WTC11 (cell line): ENCODE measurements at regions not wholly inside any gene's neighbourhood (a gene's known extent, or its start where the extent isn't known, plus 50 kb on each side); places are given as distances from the start of the nearest gene placed in this dataset.

Source experiments
- ATAC-seq: fragments of 200-7000 bp; cut with Tn5 transposase; 2 replicates; pipeline ENCODE4 v1.10.0; 2021; ENCODE audit warnings: mild to moderate bottlenecking, moderate library complexity
- CTCF ChIA-PET: fragments of 300-600 bp; sonication (Branson Sonifier 250); formaldehyde crosslinking; loops from one replicate; lab custom pipeline; 2021; ENCODE audit warnings: antibody characterized with exemption; lab: Charles Lee
- POLR2A ChIA-PET: fragments of 350-600 bp; sonication (Branson Sonifier 250); formaldehyde crosslinking; loops from one replicate; lab custom pipeline; 2021; ENCODE audit warnings: antibody characterized with exemption; lab: Charles Lee
- DNase-seq: peaks from one replicate; pipeline ENCODE4 v3.0.0; 2021; ENCODE audit warnings: low spot score
- H3K27ac Mint-ChIP-seq: 2 replicates; pipeline ENCODE4 v1.8.0; 2021; ENCODE audit warnings: mixed read lengths
- H3K27me3 Mint-ChIP-seq: 2 replicates; pipeline ENCODE4 v1.8.0; 2021; ENCODE audit warnings: low read depth, mild to moderate bottlenecking, moderate library complexity, mixed read lengths
- H3K36me3 Mint-ChIP-seq: 2 replicates; pipeline ENCODE4 v1.8.0; 2021; ENCODE audit warnings: mixed read lengths
- H3K4me1 Mint-ChIP-seq: 2 replicates; pipeline ENCODE4 v1.8.0; 2022; ENCODE audit warnings: mixed read lengths
- H3K4me3 Mint-ChIP-seq: 2 replicates; pipeline ENCODE4 v1.8.0; 2021; ENCODE audit warnings: mild to moderate bottlenecking, moderate library complexity, mixed read lengths
- H3K9me3 Mint-ChIP-seq: 2 replicates; pipeline ENCODE4 v1.8.0; 2021; ENCODE audit warnings: mixed read lengths
- ATF6 ChIP-seq: sonication (generic); formaldehyde crosslinking; IDR thresholded peaks from 2 replicates; pipeline ENCODE4 v1.8.1; 2023; ENCODE audit warnings: mild to moderate bottlenecking, missing genetic modification reagents
- CREM ChIP-seq: sonication (generic); formaldehyde crosslinking; IDR thresholded peaks from 2 replicates; pipeline ENCODE4 v1.8.1; 2022; ENCODE audit warnings: mild to moderate bottlenecking, missing genetic modification reagents, moderate library complexity
- GTF2I ChIP-seq: fragments of 250-450 bp; sonication (Bioruptor Pico); conservative IDR thresholded peaks from 2 replicates; pipeline ENCODE4 v1.4.0; 2021; ENCODE audit warnings: mild to moderate bottlenecking
- IRF1 ChIP-seq: sonication (generic); formaldehyde crosslinking; IDR thresholded peaks from 2 replicates; pipeline ENCODE4 v1.8.0; 2023; ENCODE audit warnings: missing genetic modification reagents
- JAZF1 ChIP-seq: fragments of 250-450 bp; sonication (Bioruptor Pico); IDR thresholded peaks from 2 replicates; pipeline ENCODE4 v1.9.0; 2021; ENCODE audit warnings: moderate library complexity, mild to moderate bottlenecking, inconsistent platforms
- MYBL2 ChIP-seq: sonication (generic); formaldehyde crosslinking; IDR thresholded peaks from 2 replicates; pipeline ENCODE4 v1.8.1; 2023; ENCODE audit warnings: mild to moderate bottlenecking, moderate library complexity, missing genetic modification reagents
- PRRX2 ChIP-seq: fragments of 250-450 bp; sonication (Bioruptor Pico); IDR thresholded peaks from 2 replicates; pipeline ENCODE4 v1.8.0; 2021; ENCODE audit warnings: mild to moderate bottlenecking
- TEAD1 ChIP-seq: sonication (generic); formaldehyde crosslinking; IDR thresholded peaks from 2 replicates; pipeline ENCODE4 v1.8.0; 2022; ENCODE audit warnings: mild to moderate bottlenecking, missing genetic modification reagents
- ZMAT4 ChIP-seq: fragments of 250-450 bp; sonication (Bioruptor Pico); IDR thresholded peaks from 2 replicates; pipeline ENCODE4 v1.9.0; 2021; ENCODE audit warnings: mild to moderate bottlenecking
- ZNF396 ChIP-seq: fragments of 250-450 bp; sonication (Bioruptor Pico); IDR thresholded peaks from 2 replicates; pipeline ENCODE4 v1.8.0; 2021; ENCODE audit warnings: mild to moderate bottlenecking, moderate library complexity, borderline replicate concordance
- ZNF423 ChIP-seq: fragments of 250-450 bp; sonication (Bioruptor Pico); IDR thresholded peaks from 2 replicates; pipeline ENCODE4 v2.1.2; 2022; ENCODE audit warnings: mild to moderate bottlenecking, moderate library complexity
- ZNF671 ChIP-seq: fragments of 250-450 bp; sonication (Bioruptor Pico); IDR thresholded peaks from 2 replicates; pipeline ENCODE4 v1.8.0; 2021; ENCODE audit warnings: mild to moderate bottlenecking
- TF ChIP-seq, protein P1 (sequence below): sonication (generic); formaldehyde crosslinking; IDR thresholded peaks from 2 replicates; pipeline ENCODE4 v1.8.1; 2022; ENCODE audit warnings: low read depth, missing genetic modification reagents, borderline replicate concordance
- TF ChIP-seq, protein P2 (sequence below): fragments of 250-450 bp; sonication (Bioruptor Pico); IDR thresholded peaks from 2 replicates; pipeline ENCODE4 v1.9.0; 2021; ENCODE audit warnings: moderate library complexity, mild to moderate bottlenecking, inconsistent platforms, borderline replicate concordance
- TF ChIP-seq, protein P3 (sequence below): sonication (generic); formaldehyde crosslinking; IDR thresholded peaks from 2 replicates; pipeline ENCODE4 v1.8.1; 2023; ENCODE audit warnings: mild to moderate bottlenecking, missing genetic modification reagents, borderline replicate concordance
- TF ChIP-seq, protein P4 (sequence below): sonication (generic); formaldehyde crosslinking; IDR thresholded peaks from 2 replicates; pipeline ENCODE4 v1.8.1; 2023; ENCODE audit warnings: mild to moderate bottlenecking, missing genetic modification reagents, moderate library complexity

- Mint-ChIP-seq H3K4me3 (no peak overlapping the region), H3K9me3 (peaks cover 39% of the 10 kb centered on the region), H3K4me1 (peaks cover 58% of the 10 kb centered on the region), H3K27ac (no peak overlapping the region), H3K36me3 (peaks cover 40% of the 10 kb centered on the region), H3K27me3 (peaks cover 4% of the 10 kb centered on the region)
- POLR2A ChIA-PET, result interaction anchor here (0.5 kb wide), 1 partner anchor 125 kb away, joined by 3 read pairs; no protein-coding TSS in a partner anchor
- CTCF ChIA-PET, result no interaction called here
- no peak for TF ChIP-seq MYBL2 (CRISPR knock-in tag)
- TF ChIP-seq ZMAT4, result no peak
- TF ChIP-seq ZNF396, result no peak
- no peak for TF ChIP-seq PRRX2 (CRISPR knock-in tag)
- TF ChIP-seq, protein P1, sequence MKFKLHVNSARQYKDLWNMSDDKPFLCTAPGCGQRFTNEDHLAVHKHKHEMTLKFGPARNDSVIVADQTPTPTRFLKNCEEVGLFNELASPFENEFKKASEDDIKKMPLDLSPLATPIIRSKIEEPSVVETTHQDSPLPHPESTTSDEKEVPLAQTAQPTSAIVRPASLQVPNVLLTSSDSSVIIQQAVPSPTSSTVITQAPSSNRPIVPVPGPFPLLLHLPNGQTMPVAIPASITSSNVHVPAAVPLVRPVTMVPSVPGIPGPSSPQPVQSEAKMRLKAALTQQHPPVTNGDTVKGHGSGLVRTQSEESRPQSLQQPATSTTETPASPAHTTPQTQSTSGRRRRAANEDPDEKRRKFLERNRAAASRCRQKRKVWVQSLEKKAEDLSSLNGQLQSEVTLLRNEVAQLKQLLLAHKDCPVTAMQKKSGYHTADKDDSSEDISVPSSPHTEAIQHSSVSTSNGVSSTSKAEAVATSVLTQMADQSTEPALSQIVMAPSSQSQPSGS (CRISPR knock-in tag), result no peak
- no peak for TF ChIP-seq JAZF1 (CRISPR knock-in tag)
- TF ChIP-seq CREM (CRISPR knock-in tag), result no peak
- TF ChIP-seq ZNF671 (CRISPR knock-in tag), result no peak
- TF ChIP-seq, protein P2, sequence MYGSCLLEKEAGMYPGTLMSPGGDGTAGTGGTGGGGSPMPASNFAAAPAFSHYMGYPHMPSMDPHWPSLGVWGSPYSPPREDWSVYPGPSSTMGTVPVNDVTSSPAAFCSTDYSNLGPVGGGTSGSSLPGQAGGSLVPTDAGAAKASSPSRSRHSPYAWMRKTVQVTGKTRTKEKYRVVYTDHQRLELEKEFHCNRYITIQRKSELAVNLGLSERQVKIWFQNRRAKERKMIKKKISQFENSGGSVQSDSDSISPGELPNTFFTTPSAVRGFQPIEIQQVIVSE, result no peak
- no peak for TF ChIP-seq ATF6 (CRISPR knock-in tag)
- TF ChIP-seq, protein P3, sequence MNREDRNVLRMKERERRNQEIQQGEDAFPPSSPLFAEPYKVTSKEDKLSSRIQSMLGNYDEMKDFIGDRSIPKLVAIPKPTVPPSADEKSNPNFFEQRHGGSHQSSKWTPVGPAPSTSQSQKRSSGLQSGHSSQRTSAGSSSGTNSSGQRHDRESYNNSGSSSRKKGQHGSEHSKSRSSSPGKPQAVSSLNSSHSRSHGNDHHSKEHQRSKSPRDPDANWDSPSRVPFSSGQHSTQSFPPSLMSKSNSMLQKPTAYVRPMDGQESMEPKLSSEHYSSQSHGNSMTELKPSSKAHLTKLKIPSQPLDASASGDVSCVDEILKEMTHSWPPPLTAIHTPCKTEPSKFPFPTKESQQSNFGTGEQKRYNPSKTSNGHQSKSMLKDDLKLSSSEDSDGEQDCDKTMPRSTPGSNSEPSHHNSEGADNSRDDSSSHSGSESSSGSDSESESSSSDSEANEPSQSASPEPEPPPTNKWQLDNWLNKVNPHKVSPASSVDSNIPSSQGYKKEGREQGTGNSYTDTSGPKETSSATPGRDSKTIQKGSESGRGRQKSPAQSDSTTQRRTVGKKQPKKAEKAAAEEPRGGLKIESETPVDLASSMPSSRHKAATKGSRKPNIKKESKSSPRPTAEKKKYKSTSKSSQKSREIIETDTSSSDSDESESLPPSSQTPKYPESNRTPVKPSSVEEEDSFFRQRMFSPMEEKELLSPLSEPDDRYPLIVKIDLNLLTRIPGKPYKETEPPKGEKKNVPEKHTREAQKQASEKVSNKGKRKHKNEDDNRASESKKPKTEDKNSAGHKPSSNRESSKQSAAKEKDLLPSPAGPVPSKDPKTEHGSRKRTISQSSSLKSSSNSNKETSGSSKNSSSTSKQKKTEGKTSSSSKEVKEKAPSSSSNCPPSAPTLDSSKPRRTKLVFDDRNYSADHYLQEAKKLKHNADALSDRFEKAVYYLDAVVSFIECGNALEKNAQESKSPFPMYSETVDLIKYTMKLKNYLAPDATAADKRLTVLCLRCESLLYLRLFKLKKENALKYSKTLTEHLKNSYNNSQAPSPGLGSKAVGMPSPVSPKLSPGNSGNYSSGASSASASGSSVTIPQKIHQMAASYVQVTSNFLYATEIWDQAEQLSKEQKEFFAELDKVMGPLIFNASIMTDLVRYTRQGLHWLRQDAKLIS, result no peak
- ATAC-seq, result no peak
- no peak for DNase-seq
Measured at GRCh38 chr1:171429137-171429536, 56.2 kb upstream of the PRRC2C start.

DNA sequence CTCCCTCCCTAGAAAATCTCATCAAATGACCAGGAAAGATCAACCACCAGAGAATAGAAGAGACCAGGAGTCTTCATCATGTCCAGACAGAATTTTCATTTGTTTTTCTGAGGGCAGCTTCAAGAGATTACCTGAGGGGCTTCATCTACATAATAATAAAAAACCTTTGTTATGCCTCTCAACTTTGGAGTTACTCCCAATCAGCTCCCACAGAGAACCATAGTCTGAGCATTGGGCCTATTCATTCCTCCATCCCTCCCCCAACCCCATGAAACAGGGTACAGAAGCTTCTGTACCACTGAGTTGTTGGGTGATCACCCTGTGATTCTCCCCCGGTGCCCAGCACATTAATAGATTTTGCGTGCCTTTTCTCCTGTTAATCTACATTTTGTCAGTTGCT, 53.3 kb upstream of the PRRC2C start:
- Mint-ChIP-seq H3K9me3 (peaks cover 27% of the 10 kb centered on the region), H3K4me3 (peak overlapping the region; percentile 40), H3K36me3 (peaks cover 27% of the 10 kb centered on the region), H3K27ac (peak overlapping the region; percentile 87), H3K27me3 (peaks cover 4% of the 10 kb centered on the region), H3K4me1 (peaks cover 65% of the 10 kb centered on the region)
- POLR2A ChIA-PET, result interaction anchor here (0.9 to 1.2 kb wide), 2 partner anchors 53 to 93 kb away, joined by 3 read pairs; partner anchors contain the start of gene PRRC2C
- 0 out of 2 replicates have a peak, but pooled peaks have one; percentile 30 for TF ChIP-seq TEAD1 (CRISPR knock-in tag)
- 0 out of 2 replicates have a peak, but pooled peaks have one; percentile 12 for TF ChIP-seq ZNF396
- TF ChIP-seq, protein P4, sequence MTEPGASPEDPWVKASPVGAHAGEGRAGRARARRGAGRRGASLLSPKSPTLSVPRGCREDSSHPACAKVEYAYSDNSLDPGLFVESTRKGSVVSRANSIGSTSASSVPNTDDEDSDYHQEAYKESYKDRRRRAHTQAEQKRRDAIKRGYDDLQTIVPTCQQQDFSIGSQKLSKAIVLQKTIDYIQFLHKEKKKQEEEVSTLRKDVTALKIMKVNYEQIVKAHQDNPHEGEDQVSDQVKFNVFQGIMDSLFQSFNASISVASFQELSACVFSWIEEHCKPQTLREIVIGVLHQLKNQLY, result no peak
- no peak for TF ChIP-seq GTF2I (CRISPR knock-in tag)
- TF ChIP-seq ZNF423 (CRISPR knock-in tag), result peak; percentile 51
- TF ChIP-seq IRF1 (CRISPR knock-in tag), result no peak
- ATAC-seq, result peak; percentile 91
- DNase-seq, result no peak
- CTCF ChIA-PET, result interaction anchor here (0.8 to 1.3 kb wide), 2 partner anchors 11 to 118 kb away, joined by 3 to 5 read pairs; partner anchors contain the start of gene FMO4
